Heart right ventricle (tissue), 16 donors: ENCODE measurements at regions not wholly inside any gene's neighbourhood (a gene's known extent, or its start where the extent isn't known, plus 50 kb on each side); places are given as distances from the start of the nearest gene placed in this dataset.

Experiments used
- ATAC-seq, 8 donors: fragments of 200-7000 bp; cut with Tn5 transposase; one replicate each; pipeline ENCODE4 v1.9.1; 2020; ENCODE audit warnings: mild to moderate bottlenecking in 8 of 8, moderate library complexity in 8 of 8, moderate number of reproducible peaks in 1 of 8
- DNase-seq, 2 donors: peaks; one replicate each; pipeline ENCODE4 v3.0.0-alpha.2; 2020
- H3K27ac ChIP-seq, 10 donors: fragments of 200-600 bp; sonication (generic) in 2 of 10; one replicate each; pipeline versions ENCODE4 v1.5.0 to v1.8.0; 2020 to 2022; ENCODE audit warnings: mild to moderate bottlenecking in 3 of 10
- H3K27me3 ChIP-seq, 7 donors: fragments of 200-600 bp; one replicate each; pipeline ENCODE4 v1.8.0; 2021 to 2022; ENCODE audit warnings: mild to moderate bottlenecking in 2 of 7
- H3K36me3 ChIP-seq, 9 donors: fragments of 200-600 bp; sonication (generic) in 1 of 9; one replicate each; pipeline versions ENCODE4 v1.5.0 to v1.8.0; 2020 to 2022; ENCODE audit warnings: mild to moderate bottlenecking in 2 of 9
- H3K4me1 ChIP-seq, 9 donors: fragments of 200-600 bp; sonication (generic) in 1 of 9; one replicate each; pipeline versions ENCODE4 v1.5.0 to v1.8.0; 2020 to 2022; ENCODE audit warnings: mild to moderate bottlenecking in 4 of 9
- H3K4me3 ChIP-seq, 10 donors: fragments of 200-600 bp; sonication (generic) in 2 of 10; one replicate each; pipeline versions ENCODE4 v1.5.0 to v1.8.0; 2020 to 2022; ENCODE audit warnings: mild to moderate bottlenecking in 7 of 10, moderate library complexity in 2 of 10
- H3K9me3 ChIP-seq, 11 donors: fragments of 200-600 bp in 10 of 11; sonication (generic) in 2 of 11; one replicate each; pipeline versions ENCODE4 v1.5.0 to v1.8.0; 2013 to 2022; ENCODE audit warnings: mild to moderate bottlenecking in 2 of 11, control low read depth in 1 of 11, moderate library complexity in 1 of 11
- CTCF ChIP-seq, 9 donors: fragments of 200-600 bp; sonication (generic) in 2 of 9; IDR thresholded peaks; one replicate each; pipeline versions ENCODE4 v1.5.0 to v1.8.0; 2021 to 2022; ENCODE audit warnings: antibody characterized with exemption in 9 of 9, mild to moderate bottlenecking in 5 of 9, moderate library complexity in 1 of 9
- WGBS, 2 donors: extraction: QIAGEN DNeasy Blood & Tissue Kit; methylation state at CpG; one replicate each; pipeline ENCODE4 v1.1.7; 2013; ENCODE audit warnings: inconsistent platforms in 1 of 2; 5-methylcytosine and 5-hydroxymethylcytosine counted together
- intact Hi-C, 10 donors: fragments of 100-400 bp; cut with DNase I; formaldehyde crosslinking; loops; one replicate each; pipeline versions ENCODE4 v1.11.1 to v1.14.2; 2022
- donor health status: Arrhythmogenic right ventricular cardiomyopathy.
- donor health status: ischemic (EF 13 %, LVEDD 7.1; RV severe dilation, severe dysfunction).
- donor health status: healthy with polysubstance abuse.
- donor health status: DM: no; HTN: yes; CAD: no.
- donor health status: DM: no; HTN: no; CAD: no.
- donor health status: ischemic (EF 25% LVEDD 6.9; RV normal size, moderate dysfunction).
- donor health status: ischemic (EF 25% LVEDD 5.7; RV mildly dilated, moderate dysfunction).
- donor health status: healthy.
- donor health status: DM: yes; HTN: yes; CAD: no.
- donor health status: Ischemic cardiomyopathy.
- donor health status: ischemic (EF 35%, LVEDD 5.7; RV mildly dilated, moderate dysfunction).
- donor health status: nonischemic (EF 11% LVEDD 7.7; RV severe dilation, severe dysfunction).
- donor health status: DM: yes; HTN: yes; CAD: no.
- donor health status: PGD.
- donor health status: ischemic (EF 29% LVEDD 5.4; RV normal size, mild dysfunction).
- donor health status: nonischemic (EF 23%, LVEDD 6.1; RV moderate dilation, normal function).

- intact Hi-C loops: no loop called here
- no peak overlapping the region for H3K4me3 ChIP-seq
- DNase-seq: no peak
- WGBS, 2 donors: 61 to 67% methylated on average over 3 of the region's 3 CpGs
- H3K36me3 ChIP-seq: no peaks in the 10 kb centered on the region
- H3K27ac ChIP-seq: no peak overlapping the region
- peaks cover 0 to 27% (median 10%) of the 10 kb centered on the region in 11 donors for H3K9me3 ChIP-seq
- TF ChIP-seq CTCF (IDR thresholded peaks at IDR 0.05): no peak
- no peak for ATAC-seq
- peaks cover 0 to 5% (median 0%) of the 10 kb centered on the region in 9 donors for H3K4me1 ChIP-seq
- H3K27me3 ChIP-seq: no peaks in the 10 kb centered on the region
Measured at GRCh38 chr14:30084811-30085210, 157.2 kb upstream of the PRKD1 start.

DNA sequence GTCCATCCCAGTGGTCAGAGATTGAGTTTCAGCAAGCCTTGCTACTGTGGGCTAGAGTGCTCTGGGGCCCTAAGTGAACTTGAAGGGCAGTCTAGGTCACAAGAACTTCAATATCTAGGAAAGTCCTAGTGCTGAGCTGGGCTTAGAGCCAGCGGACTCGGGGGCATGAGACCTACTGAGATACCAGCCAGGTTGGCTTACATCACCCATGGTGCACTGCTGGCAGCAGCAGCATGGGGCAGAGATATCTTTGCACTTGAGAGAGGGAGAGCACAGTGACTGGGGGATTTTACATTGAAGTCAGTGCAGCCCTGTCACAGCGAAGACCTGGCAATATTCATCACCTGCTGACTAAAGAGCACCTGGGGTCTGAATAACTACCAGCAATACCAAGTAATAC lies 158.3 kb upstream of the PRKD1 start:
- ATAC-seq: peak; percentile 77 to 97 (median 90)

DNA sequence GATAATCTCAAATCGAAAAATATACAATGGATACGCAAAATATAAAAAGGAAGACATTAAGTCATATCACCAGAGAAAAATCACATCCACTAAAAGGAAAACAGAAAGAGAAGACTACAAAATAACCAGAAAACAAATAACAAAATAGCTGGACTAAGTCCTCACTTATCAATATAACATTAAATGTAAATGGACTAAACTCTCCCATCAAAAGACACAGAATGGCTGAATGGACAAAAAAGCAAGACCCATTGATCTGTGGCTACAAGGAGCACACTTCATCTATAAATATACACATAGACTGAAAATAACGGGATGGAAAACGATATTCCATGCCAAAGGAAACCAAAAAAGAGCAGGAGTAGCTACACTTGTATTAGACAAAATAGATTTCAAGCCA lies 161.0 kb upstream of the PRKD1 start:
- ATAC-seq (no peak), DNase-seq (no peak)
- 76 to 77% methylated on average over 4 of the region's 4 CpGs for WGBS, 2 donors
- no peaks in the 10 kb centered on the region for H3K36me3 ChIP-seq
- peaks cover 0 to 54% (median 10%) of the 10 kb centered on the region in 11 donors for H3K9me3 ChIP-seq
- no peak overlapping the region for H3K27ac ChIP-seq
- intact Hi-C loops: no loop called here
- no peaks in the 10 kb centered on the region for H3K27me3 ChIP-seq
- H3K4me3 ChIP-seq: no peak overlapping the region
- TF ChIP-seq CTCF (IDR thresholded peaks at IDR 0.05): no peak
- peaks cover 0 to 5% (median 0%) of the 10 kb centered on the region in 9 donors for H3K4me1 ChIP-seq

More for the DNA sequence above, 158.3 kb upstream of the PRKD1 start:
- H3K27ac ChIP-seq: peak overlapping the region in 2 of 10 donors; percentile 34 to 49
- H3K4me1 ChIP-seq: peaks cover 0 to 5% (median 0%) of the 10 kb centered on the region in 9 donors
- H3K9me3 ChIP-seq: peaks cover 0 to 37% (median 10%) of the 10 kb centered on the region in 11 donors
- intact Hi-C loops: no loop called here
- H3K4me3 ChIP-seq: no peak overlapping the region
- WGBS, 2 donors: 46 to 63% methylated on average over 3 of the region's 3 CpGs
- no peaks in the 10 kb centered on the region for H3K27me3 ChIP-seq
- peak; percentile 21 to 62 for DNase-seq
- no peak for TF ChIP-seq CTCF (IDR thresholded peaks at IDR 0.05)
- no peaks in the 10 kb centered on the region for H3K36me3 ChIP-seq

DNA sequence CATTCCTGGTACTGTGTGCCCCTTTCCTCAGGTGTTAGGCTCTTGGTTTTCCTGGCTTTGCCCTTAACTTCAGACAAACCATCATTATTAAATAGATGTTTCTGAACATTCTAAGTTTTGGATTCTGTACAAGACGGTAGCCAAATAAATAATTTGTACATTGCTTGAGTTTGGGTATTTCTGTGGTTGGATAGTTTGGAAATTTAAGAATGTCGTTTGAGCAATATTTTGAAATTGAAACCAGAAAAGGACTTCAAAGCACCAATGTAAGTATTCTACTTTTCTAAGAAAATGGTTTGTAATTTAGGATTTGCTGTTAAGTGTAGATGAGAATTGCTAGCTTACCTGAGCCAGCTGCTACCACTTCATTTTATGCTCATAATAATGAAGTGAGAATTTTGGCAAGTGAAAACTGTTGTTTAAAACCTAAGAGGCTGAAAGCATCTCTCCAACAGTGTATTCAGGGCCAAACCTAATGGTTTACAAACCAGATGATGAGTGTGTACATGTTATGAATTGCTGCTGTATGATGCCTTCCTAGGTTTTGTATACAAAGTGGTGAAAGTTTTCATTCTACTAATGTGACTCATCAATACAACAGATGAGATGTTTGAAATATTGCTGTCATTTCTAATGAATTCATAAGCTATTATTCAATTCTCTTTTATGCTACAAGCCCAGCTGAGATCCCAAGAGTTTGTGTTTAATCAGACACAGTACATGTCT lies 181.5 kb upstream of the PRKD1 start:
- intact Hi-C loops: no loop called here
- ATAC-seq (no peak), DNase-seq (no peak)
- H3K4me3 ChIP-seq: no peak overlapping the region
- H3K36me3 ChIP-seq: no peaks in the 10 kb centered on the region
- TF ChIP-seq CTCF (IDR thresholded peaks at IDR 0.05): no peak
- H3K27me3 ChIP-seq: no peaks in the 10 kb centered on the region
- no peak overlapping the region for H3K27ac ChIP-seq
- WGBS, 2 donors: 78% methylated on average over 2 of the region's 2 CpGs
- no peaks in the 10 kb centered on the region for H3K4me1 ChIP-seq
- peaks cover 0 to 7% (median 0%) of the 10 kb centered on the region in 11 donors for H3K9me3 ChIP-seq
